ENCODE measurements at regions not wholly inside any gene's neighbourhood (a gene's known extent, or its start where the extent isn't known, plus 50 kb on each side); places are given as distances from the start of the nearest gene placed in this dataset.

DNA sequence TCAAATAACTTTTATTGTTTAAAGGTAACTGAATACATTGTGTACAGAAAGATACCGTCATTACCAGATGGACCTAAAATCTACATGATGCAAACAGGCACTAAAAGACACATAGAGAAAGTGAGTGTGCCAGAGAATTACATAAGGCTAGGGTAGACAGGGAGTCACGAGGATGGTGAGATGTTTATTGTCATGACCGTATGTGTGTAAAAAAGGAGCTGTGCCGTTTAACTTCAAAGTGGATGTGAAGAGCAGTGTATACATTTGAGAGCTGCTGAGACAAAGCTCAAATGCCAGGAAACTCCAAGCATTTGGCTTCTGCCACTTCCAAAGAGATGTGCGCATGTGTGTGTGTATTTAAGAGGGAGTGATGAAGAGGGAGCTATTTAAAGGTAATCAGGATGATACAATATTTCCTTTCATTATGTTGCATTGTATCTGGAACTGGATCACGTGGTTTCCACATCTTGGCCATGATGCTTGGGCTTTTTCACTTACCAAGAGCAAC is 51.4 kb upstream of the IGF1R start:
- TF ChIP-seq, protein P1, sequence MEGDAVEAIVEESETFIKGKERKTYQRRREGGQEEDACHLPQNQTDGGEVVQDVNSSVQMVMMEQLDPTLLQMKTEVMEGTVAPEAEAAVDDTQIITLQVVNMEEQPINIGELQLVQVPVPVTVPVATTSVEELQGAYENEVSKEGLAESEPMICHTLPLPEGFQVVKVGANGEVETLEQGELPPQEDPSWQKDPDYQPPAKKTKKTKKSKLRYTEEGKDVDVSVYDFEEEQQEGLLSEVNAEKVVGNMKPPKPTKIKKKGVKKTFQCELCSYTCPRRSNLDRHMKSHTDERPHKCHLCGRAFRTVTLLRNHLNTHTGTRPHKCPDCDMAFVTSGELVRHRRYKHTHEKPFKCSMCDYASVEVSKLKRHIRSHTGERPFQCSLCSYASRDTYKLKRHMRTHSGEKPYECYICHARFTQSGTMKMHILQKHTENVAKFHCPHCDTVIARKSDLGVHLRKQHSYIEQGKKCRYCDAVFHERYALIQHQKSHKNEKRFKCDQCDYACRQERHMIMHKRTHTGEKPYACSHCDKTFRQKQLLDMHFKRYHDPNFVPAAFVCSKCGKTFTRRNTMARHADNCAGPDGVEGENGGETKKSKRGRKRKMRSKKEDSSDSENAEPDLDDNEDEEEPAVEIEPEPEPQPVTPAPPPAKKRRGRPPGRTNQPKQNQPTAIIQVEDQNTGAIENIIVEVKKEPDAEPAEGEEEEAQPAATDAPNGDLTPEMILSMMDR (conservative IDR thresholded peaks at IDR 0.05 in 1 of 2, IDR thresholded peaks at IDR 0.05 in 1 of 2; ENCODE audit: low read depth in 1 of 2, low read length in 2 of 2) = no peak
- TF ChIP-seq EZH2 (IDR thresholded peaks at IDR 0.05; ENCODE audit: low read length, missing control alignments) = no peak
